ENCODE measurements at regions not wholly inside any gene's neighbourhood (a gene's known extent, or its start where the extent isn't known, plus 50 kb on each side); places are given as distances from the start of the nearest gene placed in this dataset.

DNA sequence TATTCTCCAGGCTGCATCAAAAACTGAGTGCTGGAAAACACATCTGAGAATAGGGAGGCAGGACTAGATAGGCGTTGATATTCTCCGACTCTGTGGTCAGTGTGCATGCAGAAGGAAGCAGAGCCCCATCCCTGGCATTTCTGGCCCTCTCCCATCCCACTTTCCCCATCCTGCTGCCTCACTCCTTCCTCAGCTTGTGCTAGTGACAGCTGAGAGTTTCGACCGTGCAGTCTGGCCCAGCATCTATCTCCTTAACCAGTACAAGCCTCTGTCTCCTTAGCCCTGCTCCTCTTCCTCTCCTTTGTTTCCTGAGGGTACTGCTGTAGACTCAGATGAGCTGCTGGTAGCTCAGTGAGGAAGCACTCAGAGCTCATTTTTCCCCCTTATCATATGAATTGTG lies 163.2 kb downstream of the SUCLA2 start:
- no peak for TF ChIP-seq POLR2A (IDR thresholded peaks at IDR 0.05)
- no peak for TF ChIP-seq POLR2AphosphoS5 (IDR thresholded peaks at IDR 0.05; ENCODE audit: insufficient read depth in 1 of 2, low read depth in 1 of 2)

Measured in vagina (tissue), 2 donors.